WTC11 (cell line): ENCODE measurements at regions not wholly inside any gene's neighbourhood (a gene's known extent, or its start where the extent isn't known, plus 50 kb on each side); places are given as distances from the start of the nearest gene placed in this dataset.

ENCODE experiments used
- ATAC-seq: fragments of 200-7000 bp; cut with Tn5 transposase; 2 replicates; pipeline ENCODE4 v1.10.0; 2021; ENCODE audit warnings: mild to moderate bottlenecking, moderate library complexity
- CTCF ChIA-PET: fragments of 300-600 bp; sonication (Branson Sonifier 250); formaldehyde crosslinking; loops from one replicate; lab custom pipeline; 2021; ENCODE audit warnings: antibody characterized with exemption; lab: Charles Lee
- POLR2A ChIA-PET: fragments of 350-600 bp; sonication (Branson Sonifier 250); formaldehyde crosslinking; loops from one replicate; lab custom pipeline; 2021; ENCODE audit warnings: antibody characterized with exemption; lab: Charles Lee
- DNase-seq: peaks from one replicate; pipeline ENCODE4 v3.0.0; 2021; ENCODE audit warnings: low spot score
- H3K27ac Mint-ChIP-seq: 2 replicates; pipeline ENCODE4 v1.8.0; 2021; ENCODE audit warnings: mixed read lengths
- H3K27me3 Mint-ChIP-seq: 2 replicates; pipeline ENCODE4 v1.8.0; 2021; ENCODE audit warnings: low read depth, mild to moderate bottlenecking, moderate library complexity, mixed read lengths
- H3K36me3 Mint-ChIP-seq: 2 replicates; pipeline ENCODE4 v1.8.0; 2021; ENCODE audit warnings: mixed read lengths
- H3K4me1 Mint-ChIP-seq: 2 replicates; pipeline ENCODE4 v1.8.0; 2022; ENCODE audit warnings: mixed read lengths
- H3K4me3 Mint-ChIP-seq: 2 replicates; pipeline ENCODE4 v1.8.0; 2021; ENCODE audit warnings: mild to moderate bottlenecking, moderate library complexity, mixed read lengths
- H3K9me3 Mint-ChIP-seq: 2 replicates; pipeline ENCODE4 v1.8.0; 2021; ENCODE audit warnings: mixed read lengths
- ATF1 ChIP-seq: sonication (generic); formaldehyde crosslinking; IDR thresholded peaks from 2 replicates; pipeline ENCODE4 v1.8.1; 2023; ENCODE audit warnings: mild to moderate bottlenecking, moderate library complexity, missing genetic modification reagents
- CREB1 ChIP-seq: sonication (generic); formaldehyde crosslinking; IDR thresholded peaks from 2 replicates; pipeline ENCODE4 v1.8.0; 2023; ENCODE audit warnings: mild to moderate bottlenecking, missing genetic modification reagents
- CREM ChIP-seq: sonication (generic); formaldehyde crosslinking; IDR thresholded peaks from 2 replicates; pipeline ENCODE4 v1.8.1; 2022; ENCODE audit warnings: mild to moderate bottlenecking, missing genetic modification reagents, moderate library complexity
- ELF4 ChIP-seq: sonication (generic); formaldehyde crosslinking; IDR thresholded peaks from 2 replicates; pipeline ENCODE4 v1.8.1; 2022; ENCODE audit warnings: low read depth, mild to moderate bottlenecking, moderate library complexity, missing genetic modification reagents
- EMX1 ChIP-seq: fragments of 250-450 bp; sonication (Bioruptor Pico); IDR thresholded peaks from 2 replicates; pipeline ENCODE4 v1.8.0; 2021; ENCODE audit warnings: mild to moderate bottlenecking
- ESRRA ChIP-seq: sonication (generic); formaldehyde crosslinking; IDR thresholded peaks from 2 replicates; pipeline ENCODE4 v1.8.1; 2022; ENCODE audit warnings: mild to moderate bottlenecking, missing genetic modification reagents, borderline replicate concordance
- FOXP1 ChIP-seq: sonication (generic); formaldehyde crosslinking; IDR thresholded peaks from 2 replicates; pipeline ENCODE4 v1.8.0; 2022; ENCODE audit warnings: missing genetic modification reagents, mild to moderate bottlenecking, moderate library complexity, borderline replicate concordance
- HMGA2 ChIP-seq: fragments of 250-450 bp; sonication (Bioruptor Pico); IDR thresholded peaks from 2 replicates; pipeline ENCODE4 v1.4.0; 2021; ENCODE audit warnings: mild to moderate bottlenecking, moderate library complexity
- NR1H2 ChIP-seq: sonication (generic); formaldehyde crosslinking; IDR thresholded peaks from 2 replicates; pipeline ENCODE4 v1.9.0; 2021; ENCODE audit warnings: mild to moderate bottlenecking, moderate library complexity, missing genetic modification reagents
- NR2C2 ChIP-seq: sonication (generic); formaldehyde crosslinking; IDR thresholded peaks from 2 replicates; pipeline ENCODE4 v1.8.0; 2022; ENCODE audit warnings: mild to moderate bottlenecking, missing genetic modification reagents
- NR3C1 ChIP-seq: sonication (generic); formaldehyde crosslinking; conservative IDR thresholded peaks from 2 replicates; pipeline ENCODE4 v1.8.1; 2023; ENCODE audit warnings: low read depth, mild to moderate bottlenecking, missing genetic modification reagents
- OVOL2 ChIP-seq: fragments of 250-450 bp; sonication (Bioruptor Pico); IDR thresholded peaks from 2 replicates; pipeline ENCODE4 v1.9.0; 2021; ENCODE audit warnings: mild to moderate bottlenecking, borderline replicate concordance
- PRRX2 ChIP-seq: fragments of 250-450 bp; sonication (Bioruptor Pico); IDR thresholded peaks from 2 replicates; pipeline ENCODE4 v1.8.0; 2021; ENCODE audit warnings: mild to moderate bottlenecking
- RELA ChIP-seq: sonication (generic); formaldehyde crosslinking; IDR thresholded peaks from 2 replicates; pipeline ENCODE4 v1.8.1; 2022; ENCODE audit warnings: missing genetic modification reagents, mild to moderate bottlenecking, borderline replicate concordance
- ZBTB21 ChIP-seq: sonication (generic); formaldehyde crosslinking; IDR thresholded peaks from 2 replicates; pipeline ENCODE4 v1.8.1; 2023; ENCODE audit warnings: mild to moderate bottlenecking, missing genetic modification reagents, borderline replicate concordance
- ZNF263 ChIP-seq: sonication (generic); formaldehyde crosslinking; IDR thresholded peaks from 2 replicates; pipeline ENCODE4 v1.8.1; 2022; ENCODE audit warnings: low read depth, mild to moderate bottlenecking, moderate library complexity, missing genetic modification reagents
- ZNF416 ChIP-seq: fragments of 250-450 bp; sonication (Bioruptor Pico); IDR thresholded peaks from 2 replicates; pipeline ENCODE4 v1.9.0; 2021; ENCODE audit warnings: mild to moderate bottlenecking, inconsistent platforms
- TF ChIP-seq, protein P1 (sequence below): sonication (generic); formaldehyde crosslinking; conservative IDR thresholded peaks from 2 replicates; pipeline ENCODE4 v1.8.1; 2023; ENCODE audit warnings: mild to moderate bottlenecking, low read depth, missing genetic modification reagents, moderate library complexity
- TF ChIP-seq, protein P2 (sequence below): sonication (generic); formaldehyde crosslinking; IDR thresholded peaks from 2 replicates; pipeline ENCODE4 v1.8.1; 2023; ENCODE audit warnings: mild to moderate bottlenecking, missing genetic modification reagents, moderate library complexity
- TF ChIP-seq, protein P3 (sequence below): sonication (generic); formaldehyde crosslinking; IDR thresholded peaks from 2 replicates; pipeline ENCODE4 v1.8.1; 2023; ENCODE audit warnings: mild to moderate bottlenecking, missing genetic modification reagents, borderline replicate concordance

DNA sequence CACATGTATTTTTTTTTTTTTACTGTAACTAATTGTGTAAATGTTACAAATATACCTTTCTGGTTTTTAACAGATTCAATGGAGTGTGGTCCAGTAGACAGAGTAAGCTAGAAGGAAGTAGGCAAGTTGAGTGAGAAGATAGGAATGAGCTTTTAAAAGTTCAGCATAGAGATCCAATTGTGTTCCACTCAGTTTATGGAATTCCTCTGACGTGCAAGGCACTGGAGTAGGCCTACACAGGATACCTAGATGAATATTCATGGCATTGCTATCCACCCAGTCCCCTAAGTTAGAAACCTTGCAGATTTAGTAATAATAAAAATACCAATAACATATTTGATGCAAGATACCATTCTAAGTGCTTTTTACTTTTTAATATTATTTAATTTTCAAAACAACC, 225.6 kb upstream of the ARID2 start (continued):
- no peak for TF ChIP-seq FOXP1
- TF ChIP-seq RELA = no peak

DNA sequence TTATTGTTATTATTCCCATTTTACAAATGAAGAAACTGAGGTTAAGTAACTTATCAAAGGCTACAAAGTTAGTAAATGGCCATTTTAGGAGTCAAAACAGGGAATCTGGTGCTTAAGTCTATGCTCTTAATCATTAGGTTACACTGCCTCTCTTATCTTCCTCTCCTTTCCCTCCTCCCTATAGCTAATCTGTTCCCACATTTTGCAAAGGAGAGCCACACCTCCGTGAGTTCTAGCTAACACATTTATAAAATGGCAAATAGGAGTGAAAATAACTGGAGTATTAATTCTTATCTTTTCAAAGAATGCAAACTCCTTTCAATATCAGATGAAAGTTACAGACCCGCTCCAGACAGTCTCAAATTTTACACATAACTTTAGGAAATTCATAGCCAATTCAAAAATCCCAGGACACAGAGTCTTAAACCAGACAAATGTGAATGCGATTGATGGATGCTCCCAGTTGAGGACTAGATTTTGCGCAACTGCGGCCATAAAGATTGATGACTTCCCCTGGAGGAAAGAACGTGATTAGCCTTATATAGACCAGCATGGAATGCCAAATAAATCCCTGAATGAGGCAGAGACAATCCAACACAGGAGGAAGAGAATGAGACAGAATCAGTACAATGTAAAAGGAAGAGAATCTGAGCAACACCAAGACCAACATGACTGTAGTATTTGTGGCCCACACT, 225.0 kb upstream of the ARID2 start:
- Mint-ChIP-seq H3K4me3 (no peak overlapping the region), H3K36me3 (no peaks in the 10 kb centered on the region), H3K9me3 (peaks cover 15% of the 10 kb centered on the region), H3K27me3 (no peaks in the 10 kb centered on the region), H3K4me1 (no peaks in the 10 kb centered on the region), H3K27ac (no peak overlapping the region)
- DNase-seq (no peak), ATAC-seq (no peak)
- POLR2A ChIA-PET = no interaction called here
- no peak for TF ChIP-seq CREM (CRISPR knock-in tag)
- TF ChIP-seq, protein P1, sequence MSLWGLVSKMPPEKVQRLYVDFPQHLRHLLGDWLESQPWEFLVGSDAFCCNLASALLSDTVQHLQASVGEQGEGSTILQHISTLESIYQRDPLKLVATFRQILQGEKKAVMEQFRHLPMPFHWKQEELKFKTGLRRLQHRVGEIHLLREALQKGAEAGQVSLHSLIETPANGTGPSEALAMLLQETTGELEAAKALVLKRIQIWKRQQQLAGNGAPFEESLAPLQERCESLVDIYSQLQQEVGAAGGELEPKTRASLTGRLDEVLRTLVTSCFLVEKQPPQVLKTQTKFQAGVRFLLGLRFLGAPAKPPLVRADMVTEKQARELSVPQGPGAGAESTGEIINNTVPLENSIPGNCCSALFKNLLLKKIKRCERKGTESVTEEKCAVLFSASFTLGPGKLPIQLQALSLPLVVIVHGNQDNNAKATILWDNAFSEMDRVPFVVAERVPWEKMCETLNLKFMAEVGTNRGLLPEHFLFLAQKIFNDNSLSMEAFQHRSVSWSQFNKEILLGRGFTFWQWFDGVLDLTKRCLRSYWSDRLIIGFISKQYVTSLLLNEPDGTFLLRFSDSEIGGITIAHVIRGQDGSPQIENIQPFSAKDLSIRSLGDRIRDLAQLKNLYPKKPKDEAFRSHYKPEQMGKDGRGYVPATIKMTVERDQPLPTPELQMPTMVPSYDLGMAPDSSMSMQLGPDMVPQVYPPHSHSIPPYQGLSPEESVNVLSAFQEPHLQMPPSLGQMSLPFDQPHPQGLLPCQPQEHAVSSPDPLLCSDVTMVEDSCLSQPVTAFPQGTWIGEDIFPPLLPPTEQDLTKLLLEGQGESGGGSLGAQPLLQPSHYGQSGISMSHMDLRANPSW (CRISPR knock-in tag) = no peak
- TF ChIP-seq ELF4 (CRISPR knock-in tag) = no peak
- no peak for TF ChIP-seq ESRRA (CRISPR knock-in tag)
- TF ChIP-seq, protein P2, sequence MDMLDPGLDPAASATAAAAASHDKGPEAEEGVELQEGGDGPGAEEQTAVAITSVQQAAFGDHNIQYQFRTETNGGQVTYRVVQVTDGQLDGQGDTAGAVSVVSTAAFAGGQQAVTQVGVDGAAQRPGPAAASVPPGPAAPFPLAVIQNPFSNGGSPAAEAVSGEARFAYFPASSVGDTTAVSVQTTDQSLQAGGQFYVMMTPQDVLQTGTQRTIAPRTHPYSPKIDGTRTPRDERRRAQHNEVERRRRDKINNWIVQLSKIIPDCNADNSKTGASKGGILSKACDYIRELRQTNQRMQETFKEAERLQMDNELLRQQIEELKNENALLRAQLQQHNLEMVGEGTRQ (CRISPR knock-in tag) = no peak
- TF ChIP-seq CREB1 (CRISPR knock-in tag) = no peak
- TF ChIP-seq PRRX2 (CRISPR knock-in tag) = no peak
- TF ChIP-seq NR3C1 = no peak
- TF ChIP-seq HMGA2 (CRISPR knock-in tag) = no peak
- no peak for TF ChIP-seq ZNF416 (CRISPR knock-in tag)
- no peak for TF ChIP-seq NR1H2 (CRISPR knock-in tag)
- no peak for TF ChIP-seq NR2C2
- no peak for TF ChIP-seq ZBTB21 (CRISPR knock-in tag)
- no peak for TF ChIP-seq ATF1 (CRISPR knock-in tag)
- no peak for TF ChIP-seq EMX1
- TF ChIP-seq, protein P3, sequence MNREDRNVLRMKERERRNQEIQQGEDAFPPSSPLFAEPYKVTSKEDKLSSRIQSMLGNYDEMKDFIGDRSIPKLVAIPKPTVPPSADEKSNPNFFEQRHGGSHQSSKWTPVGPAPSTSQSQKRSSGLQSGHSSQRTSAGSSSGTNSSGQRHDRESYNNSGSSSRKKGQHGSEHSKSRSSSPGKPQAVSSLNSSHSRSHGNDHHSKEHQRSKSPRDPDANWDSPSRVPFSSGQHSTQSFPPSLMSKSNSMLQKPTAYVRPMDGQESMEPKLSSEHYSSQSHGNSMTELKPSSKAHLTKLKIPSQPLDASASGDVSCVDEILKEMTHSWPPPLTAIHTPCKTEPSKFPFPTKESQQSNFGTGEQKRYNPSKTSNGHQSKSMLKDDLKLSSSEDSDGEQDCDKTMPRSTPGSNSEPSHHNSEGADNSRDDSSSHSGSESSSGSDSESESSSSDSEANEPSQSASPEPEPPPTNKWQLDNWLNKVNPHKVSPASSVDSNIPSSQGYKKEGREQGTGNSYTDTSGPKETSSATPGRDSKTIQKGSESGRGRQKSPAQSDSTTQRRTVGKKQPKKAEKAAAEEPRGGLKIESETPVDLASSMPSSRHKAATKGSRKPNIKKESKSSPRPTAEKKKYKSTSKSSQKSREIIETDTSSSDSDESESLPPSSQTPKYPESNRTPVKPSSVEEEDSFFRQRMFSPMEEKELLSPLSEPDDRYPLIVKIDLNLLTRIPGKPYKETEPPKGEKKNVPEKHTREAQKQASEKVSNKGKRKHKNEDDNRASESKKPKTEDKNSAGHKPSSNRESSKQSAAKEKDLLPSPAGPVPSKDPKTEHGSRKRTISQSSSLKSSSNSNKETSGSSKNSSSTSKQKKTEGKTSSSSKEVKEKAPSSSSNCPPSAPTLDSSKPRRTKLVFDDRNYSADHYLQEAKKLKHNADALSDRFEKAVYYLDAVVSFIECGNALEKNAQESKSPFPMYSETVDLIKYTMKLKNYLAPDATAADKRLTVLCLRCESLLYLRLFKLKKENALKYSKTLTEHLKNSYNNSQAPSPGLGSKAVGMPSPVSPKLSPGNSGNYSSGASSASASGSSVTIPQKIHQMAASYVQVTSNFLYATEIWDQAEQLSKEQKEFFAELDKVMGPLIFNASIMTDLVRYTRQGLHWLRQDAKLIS (CRISPR knock-in tag) = no peak
- no peak for TF ChIP-seq ZNF263
- no peak for TF ChIP-seq OVOL2 (CRISPR knock-in tag)
- CTCF ChIA-PET = no interaction called here
